ENCODE measurements at regions not wholly inside any gene's neighbourhood (a gene's known extent, or its start where the extent isn't known, plus 50 kb on each side); places are given as distances from the start of the nearest gene placed in this dataset.

- CTCF ChIA-PET = no interaction called here
- no peak for TF ChIP-seq CTCF (IDR thresholded peaks at IDR 0.05; ENCODE audit: control extremely low read depth, extremely low read depth, low read depth, missing control alignments)
- POLR2A ChIA-PET = no interaction called here
- DNase-seq (ENCODE audit: extremely low spot score) = no peak
Measured at GRCh38 chr4:13263967-13264525, 220.1 kb downstream of the RAB28 start.

GRCh38 chr4:13262816-13263215, 221.3 kb downstream of the RAB28 start:
- DNase-seq (ENCODE audit: extremely low spot score) = no peak
- POLR2A ChIA-PET = no interaction called here
- TF ChIP-seq CTCF (IDR thresholded peaks at IDR 0.05; ENCODE audit: control extremely low read depth, extremely low read depth, low read depth, missing control alignments) = no peak
- CTCF ChIA-PET = no interaction called here

DNA sequence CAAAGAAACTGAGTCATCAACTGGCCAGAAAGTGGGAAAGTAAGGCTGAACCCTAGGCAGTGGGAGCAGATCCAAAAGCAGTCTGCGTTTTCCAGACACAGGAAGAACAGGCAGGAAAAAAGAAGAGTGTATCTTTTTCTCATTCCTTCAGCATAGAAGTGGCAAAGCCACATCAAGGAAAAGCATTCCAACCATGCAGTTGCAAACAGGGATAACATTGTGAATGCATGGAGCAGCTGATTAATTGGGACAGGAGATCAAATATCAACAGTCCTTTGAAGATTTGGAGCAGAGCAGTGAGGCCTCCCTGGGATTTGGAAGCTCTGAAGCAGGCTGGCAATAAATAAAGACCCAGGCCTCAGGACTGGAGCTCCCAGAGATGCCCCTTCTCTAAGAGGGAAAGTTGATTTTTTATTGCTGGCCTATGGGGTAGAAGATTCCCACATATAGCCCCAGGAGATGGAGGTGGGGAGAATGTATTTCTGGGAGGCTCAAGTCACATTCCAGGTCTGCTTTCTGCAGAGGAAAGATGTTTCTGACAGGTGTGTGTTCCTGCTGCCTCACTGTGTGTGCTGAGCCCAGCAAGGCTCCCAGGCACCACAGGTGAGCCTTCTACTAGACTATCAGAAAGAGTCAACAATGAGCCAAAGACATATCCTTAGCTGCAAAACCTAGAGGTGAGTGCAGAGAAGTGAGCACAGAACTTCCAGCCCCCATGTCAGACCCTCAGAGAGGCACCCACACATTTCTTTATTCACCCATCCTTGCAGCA, 222.5 kb downstream of the RAB28 start:
- CTCF ChIA-PET = no interaction called here
- DNase-seq (ENCODE audit: extremely low spot score) = no peak
- no peak for TF ChIP-seq CTCF (IDR thresholded peaks at IDR 0.05; ENCODE audit: control extremely low read depth, extremely low read depth, low read depth, missing control alignments)
- POLR2A ChIA-PET = no interaction called here

DNA sequence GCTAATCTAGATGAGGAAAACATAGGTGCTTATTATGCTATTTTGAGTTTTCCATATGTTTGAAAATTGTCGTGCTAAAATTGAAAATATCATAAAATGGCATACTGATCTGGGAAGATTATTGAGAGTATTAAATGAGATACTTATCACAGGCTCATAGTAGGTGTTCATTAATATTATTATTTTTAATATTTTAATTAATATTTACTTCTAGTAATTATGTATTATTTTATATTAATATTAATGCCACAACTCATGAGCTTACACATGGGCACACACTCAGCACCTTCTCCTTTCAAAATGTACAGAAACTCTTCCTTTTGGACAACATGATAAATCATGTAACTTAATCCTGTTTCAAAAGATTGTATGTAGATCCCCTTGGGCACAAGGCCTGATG, 223.6 kb downstream of the RAB28 start:
- DNase-seq (ENCODE audit: extremely low spot score) = no peak
- ChIA-PET CTCF (no interaction called here), POLR2A (no interaction called here)
- TF ChIP-seq CTCF (IDR thresholded peaks at IDR 0.05; ENCODE audit: control extremely low read depth, extremely low read depth, low read depth, missing control alignments) = no peak

GRCh38 chr4:13250263-13250662, 233.9 kb downstream of the RAB28 start:
- no peak for DNase-seq (ENCODE audit: extremely low spot score)
- ChIA-PET POLR2A (no interaction called here), CTCF (no interaction called here)
- TF ChIP-seq CTCF (IDR thresholded peaks at IDR 0.05; ENCODE audit: control extremely low read depth, extremely low read depth, low read depth, missing control alignments) = no peak

DNA sequence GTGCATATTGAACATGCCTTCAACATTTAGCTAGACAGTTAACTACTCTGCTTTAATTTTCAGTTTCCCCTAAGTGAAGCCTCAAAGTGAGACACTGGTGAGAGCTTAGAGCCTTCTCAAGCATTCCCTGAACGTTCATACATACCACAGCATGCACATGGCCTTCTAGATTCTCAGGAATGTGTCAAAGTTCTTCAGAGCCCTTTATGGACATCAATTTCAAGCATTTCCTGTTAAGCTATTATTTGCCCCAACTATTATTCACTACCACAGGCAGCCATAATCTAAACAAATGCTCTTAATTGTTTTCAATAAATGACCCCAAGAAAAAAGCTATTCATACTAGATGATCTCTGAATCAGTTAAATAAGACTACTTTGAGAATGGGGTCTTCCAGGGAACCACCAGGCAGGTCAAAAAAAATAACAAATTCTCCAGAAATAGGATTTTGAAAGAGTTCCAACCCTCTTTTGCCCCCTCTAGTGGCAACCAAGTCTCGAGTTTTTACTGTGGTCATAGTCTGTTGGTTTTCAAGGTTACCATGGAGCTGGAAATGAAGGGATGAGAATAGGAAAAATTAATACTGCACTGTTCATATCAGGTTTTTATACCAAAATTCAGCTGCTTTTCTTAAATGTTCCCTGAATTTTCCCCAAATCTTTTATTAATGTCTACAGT, 235.4 kb downstream of the RAB28 start:
- no peak for TF ChIP-seq CTCF (IDR thresholded peaks at IDR 0.05; ENCODE audit: control extremely low read depth, extremely low read depth, low read depth, missing control alignments)
- POLR2A ChIA-PET = no interaction called here
- CTCF ChIA-PET = interaction anchor here (1.9 kb wide), 1 partner anchor 9 kb away, joined by 7 read pairs; no protein-coding TSS in a partner anchor
- no peak for DNase-seq (ENCODE audit: extremely low spot score)
